22Rv1 (cell line): ENCODE measurements at regions not wholly inside any gene's neighbourhood (a gene's known extent, or its start where the extent isn't known, plus 50 kb on each side); places are given as distances from the start of the nearest gene placed in this dataset.

Experiments
- ZFX ChIP-seq: fragments of 450-650 bp; IDR thresholded peaks from 2 replicates; pipeline ENCODE4 v1.6.1; 2017; ENCODE audit warnings: antibody characterized with exemption, borderline replicate concordance
- TF ChIP-seq, protein P1 (sequence below): fragments of 450-650 bp; IDR thresholded peaks from 2 replicates; pipeline ENCODE4 v1.5.1; 2017; ENCODE audit warnings: mild to moderate bottlenecking

DNA sequence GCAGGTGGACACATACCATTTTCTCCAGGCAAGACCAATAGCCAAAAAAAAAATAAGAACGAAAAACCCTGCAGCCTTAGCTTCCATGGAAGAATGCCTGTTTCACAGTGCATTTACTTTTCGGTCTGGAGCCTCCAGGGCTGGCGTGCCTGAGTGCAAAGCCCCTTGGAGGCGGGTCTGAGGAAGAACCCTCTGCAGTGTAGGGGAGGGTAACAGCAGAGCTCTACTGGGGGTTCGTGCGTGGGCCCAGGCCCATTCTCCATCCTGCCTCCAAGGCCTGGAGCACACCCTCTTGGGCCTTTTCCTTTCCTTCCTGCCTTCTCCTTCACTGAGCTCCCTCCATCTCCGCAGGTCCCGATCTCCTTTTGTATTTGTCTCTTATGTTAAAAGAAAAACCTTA is 172.3 kb upstream of the GLI3 start:
- TF ChIP-seq, protein P1, sequence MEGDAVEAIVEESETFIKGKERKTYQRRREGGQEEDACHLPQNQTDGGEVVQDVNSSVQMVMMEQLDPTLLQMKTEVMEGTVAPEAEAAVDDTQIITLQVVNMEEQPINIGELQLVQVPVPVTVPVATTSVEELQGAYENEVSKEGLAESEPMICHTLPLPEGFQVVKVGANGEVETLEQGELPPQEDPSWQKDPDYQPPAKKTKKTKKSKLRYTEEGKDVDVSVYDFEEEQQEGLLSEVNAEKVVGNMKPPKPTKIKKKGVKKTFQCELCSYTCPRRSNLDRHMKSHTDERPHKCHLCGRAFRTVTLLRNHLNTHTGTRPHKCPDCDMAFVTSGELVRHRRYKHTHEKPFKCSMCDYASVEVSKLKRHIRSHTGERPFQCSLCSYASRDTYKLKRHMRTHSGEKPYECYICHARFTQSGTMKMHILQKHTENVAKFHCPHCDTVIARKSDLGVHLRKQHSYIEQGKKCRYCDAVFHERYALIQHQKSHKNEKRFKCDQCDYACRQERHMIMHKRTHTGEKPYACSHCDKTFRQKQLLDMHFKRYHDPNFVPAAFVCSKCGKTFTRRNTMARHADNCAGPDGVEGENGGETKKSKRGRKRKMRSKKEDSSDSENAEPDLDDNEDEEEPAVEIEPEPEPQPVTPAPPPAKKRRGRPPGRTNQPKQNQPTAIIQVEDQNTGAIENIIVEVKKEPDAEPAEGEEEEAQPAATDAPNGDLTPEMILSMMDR, result no peak
- TF ChIP-seq ZFX, result no peak
